ENCODE measurements at regions not wholly inside any gene's neighbourhood (a gene's known extent, or its start where the extent isn't known, plus 50 kb on each side); places are given as distances from the start of the nearest gene placed in this dataset.

DNA sequence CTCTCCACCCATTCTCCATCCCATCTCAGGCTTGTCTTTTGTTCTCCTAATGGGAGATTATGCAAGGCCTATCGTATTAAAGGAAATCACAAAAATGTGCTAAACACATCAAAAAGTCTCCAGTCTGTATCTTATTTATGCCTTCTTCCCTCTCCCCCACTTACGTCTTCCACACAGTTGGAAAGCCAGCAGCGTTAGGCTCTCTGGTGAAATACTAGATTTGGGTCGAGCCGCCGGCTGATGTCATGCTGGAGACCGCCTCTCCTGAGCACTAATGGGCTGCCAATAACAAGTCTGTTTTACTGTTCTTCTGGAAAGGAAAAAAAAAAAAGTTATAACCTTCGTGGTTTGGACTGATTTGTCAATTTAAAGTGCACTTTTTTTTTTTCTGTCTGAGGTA lies 182.7 kb upstream of the SIX2 start:
- Histone ChIP-seq H3K36me3 (ENCODE audit: control insufficient read depth, insufficient read depth, low read length) (no peaks in the 10 kb centered on the region), H3K4me1 (ENCODE audit: control insufficient read depth, insufficient read depth, low read length, poor library complexity, severe bottlenecking) (peaks cover 7% of the 10 kb centered on the region), H3K27ac (ENCODE audit: low read depth, low read length, severe bottlenecking) (no peak overlapping the region), H3K9me3 (ENCODE audit: control insufficient read depth, low read length) (no peaks in the 10 kb centered on the region), H3K4me3 (ENCODE audit: extremely low read depth, insufficient read depth, low read length, poor library complexity, severe bottlenecking) (no peak overlapping the region)
- WGBS, 2 experiments (ENCODE audit: insufficient coverage in 2 of 2) = 80 to 84% methylated on average over 2 to 6 of the region's 8 CpGs

DNA sequence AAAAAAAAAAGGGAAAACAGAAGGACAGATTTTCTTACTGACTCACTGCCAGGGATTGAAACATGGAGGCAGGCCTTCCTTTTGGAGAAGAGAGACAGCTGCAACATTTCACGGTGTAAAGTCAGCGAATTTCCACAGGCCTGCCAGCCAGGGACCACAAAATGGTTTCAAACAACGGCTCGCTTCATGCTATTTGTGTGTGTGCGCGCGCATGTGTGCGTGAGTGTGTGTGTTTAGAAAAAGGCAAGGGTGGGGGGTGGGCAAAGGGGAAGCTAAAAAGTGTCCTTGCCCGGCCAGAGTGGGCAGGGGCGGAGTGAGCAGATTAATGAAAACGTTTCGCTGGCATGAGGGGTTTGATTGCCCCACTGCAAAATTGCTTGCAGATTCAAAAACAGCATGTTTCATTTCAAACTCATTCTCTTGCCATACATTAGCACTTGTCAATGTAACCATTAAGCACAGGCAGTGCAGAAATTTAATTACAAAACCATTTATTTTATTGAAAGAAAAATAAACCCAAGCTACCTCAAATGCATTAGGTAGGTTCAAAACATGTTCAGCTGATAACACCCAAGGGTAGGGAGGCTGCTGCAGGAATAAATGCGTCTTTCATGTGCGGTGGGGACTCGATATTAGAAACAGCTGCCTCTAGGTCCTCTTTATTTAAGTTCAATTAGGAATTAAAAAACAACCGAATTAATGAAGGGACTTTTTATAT lies 182.1 kb upstream of the SIX2 start:
- Histone ChIP-seq H3K4me1 (ENCODE audit: control insufficient read depth, insufficient read depth, low read length, poor library complexity, severe bottlenecking) (peaks cover 7% of the 10 kb centered on the region), H3K27ac (ENCODE audit: low read depth, low read length, severe bottlenecking) (no peak overlapping the region), H3K9me3 (ENCODE audit: control insufficient read depth, low read length) (no peaks in the 10 kb centered on the region), H3K4me3 (ENCODE audit: extremely low read depth, insufficient read depth, low read length, poor library complexity, severe bottlenecking) (no peak overlapping the region), H3K36me3 (ENCODE audit: control insufficient read depth, insufficient read depth, low read length) (no peaks in the 10 kb centered on the region)
- 88 to 92% methylated on average over 14 to 15 of the region's 16 CpGs for WGBS, 2 experiments (ENCODE audit: insufficient coverage in 2 of 2)

DNA sequence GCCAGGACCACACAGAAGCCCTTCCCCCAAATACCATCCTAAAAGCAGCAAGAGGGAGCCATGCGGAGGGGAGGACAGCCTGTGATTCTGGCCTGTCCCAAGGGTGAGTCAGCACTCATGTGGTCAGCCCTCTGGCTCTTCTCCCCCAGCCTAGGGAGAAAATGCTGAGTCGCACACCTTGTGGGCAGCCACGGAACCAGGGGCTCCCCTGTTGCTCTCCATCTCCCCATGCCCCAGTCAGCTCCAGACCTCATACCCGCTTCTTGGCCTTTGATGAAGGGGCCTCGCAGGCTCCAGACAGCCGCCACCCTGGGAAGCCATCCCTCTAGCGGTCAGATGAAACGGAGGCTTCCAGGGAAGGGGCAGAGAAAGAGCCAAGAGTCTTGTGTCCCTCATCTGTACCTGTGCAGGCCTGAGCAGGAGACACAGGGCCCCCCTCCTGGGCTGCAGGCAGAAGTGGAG lies 181.3 kb upstream of the SIX2 start:
- Histone ChIP-seq H3K4me3 (ENCODE audit: extremely low read depth, insufficient read depth, low read length, poor library complexity, severe bottlenecking) (no peak overlapping the region), H3K4me1 (ENCODE audit: control insufficient read depth, insufficient read depth, low read length, poor library complexity, severe bottlenecking) (peaks cover 7% of the 10 kb centered on the region), H3K27ac (ENCODE audit: low read depth, low read length, severe bottlenecking) (no peak overlapping the region), H3K9me3 (ENCODE audit: control insufficient read depth, low read length) (no peaks in the 10 kb centered on the region), H3K36me3 (ENCODE audit: control insufficient read depth, insufficient read depth, low read length) (no peaks in the 10 kb centered on the region)
- 94% methylated on average over 6 to 8 of the region's 8 CpGs for WGBS, 2 experiments (ENCODE audit: insufficient coverage in 2 of 2)

DNA sequence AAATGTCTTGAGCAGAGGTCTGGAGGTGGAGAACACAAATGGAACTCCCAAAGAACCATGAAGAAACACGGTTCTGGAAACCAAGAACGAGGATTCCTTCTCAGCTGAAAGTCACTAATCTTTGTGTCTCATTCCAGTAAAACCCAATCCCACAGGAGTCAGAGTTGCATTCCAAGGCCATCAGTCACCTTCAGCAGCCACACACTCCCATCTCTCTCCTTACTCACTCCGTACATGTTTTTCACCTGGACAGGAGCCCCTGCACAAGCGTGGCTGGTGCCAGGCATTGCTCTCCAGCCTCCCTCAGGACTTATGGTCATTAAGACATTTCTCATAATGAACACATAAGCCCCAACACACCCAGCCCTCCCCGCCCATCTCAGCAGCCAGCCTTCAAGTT lies 175.4 kb upstream of the SIX2 start:
- Histone ChIP-seq H3K4me1 (ENCODE audit: control insufficient read depth, insufficient read depth, low read length, poor library complexity, severe bottlenecking) (peaks cover 5% of the 10 kb centered on the region), H3K27ac (ENCODE audit: low read depth, low read length, severe bottlenecking) (no peak overlapping the region), H3K9me3 (ENCODE audit: control insufficient read depth, low read length) (no peaks in the 10 kb centered on the region), H3K4me3 (ENCODE audit: extremely low read depth, insufficient read depth, low read length, poor library complexity, severe bottlenecking) (no peak overlapping the region), H3K36me3 (ENCODE audit: control insufficient read depth, insufficient read depth, low read length) (no peaks in the 10 kb centered on the region)
- WGBS, 2 experiments (ENCODE audit: insufficient coverage in 2 of 2) = 91 to 92% methylated on average over 5 of the region's 5 CpGs

DNA sequence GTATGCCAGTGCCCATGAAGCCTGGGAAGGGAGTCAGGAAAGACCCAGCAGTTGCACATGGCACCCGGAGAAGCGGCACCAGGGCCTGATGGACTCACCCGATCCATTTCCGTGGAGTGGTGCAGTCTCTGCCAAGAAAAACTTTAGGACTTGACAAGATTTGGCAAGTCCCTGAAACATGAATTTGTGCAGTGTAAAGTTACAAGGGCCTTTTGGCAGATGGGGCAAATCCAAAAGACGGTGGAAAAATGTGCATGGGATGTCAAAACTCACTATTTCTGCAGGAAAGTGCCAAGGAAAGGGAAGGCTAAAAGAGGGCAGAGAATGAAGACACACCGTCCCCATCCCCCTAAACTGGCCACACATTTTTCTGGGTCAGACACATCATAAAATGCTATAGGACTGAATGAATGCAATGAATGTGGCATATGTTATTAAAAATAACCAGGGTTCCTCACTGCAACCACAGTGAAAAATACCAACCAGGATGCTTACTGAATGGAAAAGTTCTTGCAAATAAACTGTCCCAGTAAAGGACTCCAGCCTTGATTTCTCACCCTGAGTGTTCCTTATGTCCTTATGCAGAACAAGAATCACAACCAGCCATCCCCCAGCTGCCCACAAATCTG lies 173.5 kb upstream of the SIX2 start:
- no peak overlapping the region for H3K4me3 ChIP-seq (ENCODE audit: extremely low read depth, insufficient read depth, low read length, poor library complexity, severe bottlenecking)
- no peaks in the 10 kb centered on the region for H3K36me3 ChIP-seq (ENCODE audit: control insufficient read depth, insufficient read depth, low read length)
- no peaks in the 10 kb centered on the region for H3K9me3 ChIP-seq (ENCODE audit: control insufficient read depth, low read length)
- WGBS, 2 experiments (ENCODE audit: insufficient coverage in 2 of 2) = 93% methylated on average over 5 of the region's 6 CpGs
- no peak overlapping the region for H3K27ac ChIP-seq (ENCODE audit: low read depth, low read length, severe bottlenecking)
- H3K4me1 ChIP-seq (ENCODE audit: control insufficient read depth, insufficient read depth, low read length, poor library complexity, severe bottlenecking) = peaks cover 5% of the 10 kb centered on the region

DNA sequence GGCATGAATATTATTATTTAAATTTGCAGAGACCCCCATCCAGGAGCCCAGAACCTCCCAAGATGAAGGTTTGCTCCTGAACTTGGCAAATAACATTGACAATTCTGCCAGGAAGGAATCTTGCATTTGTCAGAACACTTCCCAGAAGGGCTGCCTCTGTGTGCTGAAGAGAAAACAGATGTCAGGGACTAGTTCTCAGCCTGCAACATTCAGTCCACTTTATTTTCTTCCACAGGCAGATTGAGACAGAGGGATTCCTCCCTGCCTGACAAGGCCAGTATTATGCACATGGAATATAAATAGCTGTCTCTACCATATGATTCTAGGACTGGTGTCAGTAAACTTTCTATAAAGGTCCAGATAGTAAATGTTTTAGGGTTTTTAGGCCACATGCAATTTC lies 171.5 kb upstream of the SIX2 start:
- Histone ChIP-seq H3K36me3 (ENCODE audit: control insufficient read depth, insufficient read depth, low read length) (no peaks in the 10 kb centered on the region), H3K4me1 (ENCODE audit: control insufficient read depth, insufficient read depth, low read length, poor library complexity, severe bottlenecking) (peaks cover 5% of the 10 kb centered on the region), H3K9me3 (ENCODE audit: control insufficient read depth, low read length) (no peaks in the 10 kb centered on the region), H3K4me3 (ENCODE audit: extremely low read depth, insufficient read depth, low read length, poor library complexity, severe bottlenecking) (no peak overlapping the region), H3K27ac (ENCODE audit: low read depth, low read length, severe bottlenecking) (no peak overlapping the region)

DNA sequence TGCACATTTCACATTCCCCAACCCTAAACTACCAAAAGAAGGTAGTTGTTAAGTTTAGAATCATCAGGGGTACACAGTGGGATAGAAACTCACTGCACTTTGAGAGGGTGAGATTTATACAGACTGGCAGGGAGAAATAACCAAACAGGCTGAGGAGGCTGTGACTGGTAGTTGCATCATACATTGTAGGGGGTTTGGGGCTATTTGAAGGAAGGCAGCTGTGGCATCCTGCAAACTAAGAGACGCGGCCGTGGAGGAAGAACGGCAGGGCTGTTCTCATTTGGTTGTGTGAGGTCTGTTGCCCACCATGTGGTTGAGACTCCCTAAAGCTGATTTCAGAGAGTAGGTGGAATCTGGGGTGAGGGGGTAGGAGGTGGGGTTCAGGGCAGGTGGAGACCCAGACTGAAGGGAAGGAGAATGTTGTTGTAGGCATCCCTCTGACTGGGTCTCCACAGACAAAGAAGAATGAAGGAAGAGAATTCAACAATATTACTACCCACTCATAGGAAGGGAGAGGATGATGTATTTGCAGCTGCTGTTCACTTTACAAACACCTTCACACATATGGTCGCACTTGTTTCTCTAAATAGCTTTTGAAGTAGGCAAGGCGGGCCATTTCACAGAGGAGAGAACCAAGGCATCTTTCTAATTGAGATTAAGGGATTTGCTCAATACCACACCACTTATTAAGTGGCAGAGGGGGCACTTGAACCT lies 170.9 kb upstream of the SIX2 start:
- H3K27ac ChIP-seq (ENCODE audit: low read depth, low read length, severe bottlenecking) = no peak overlapping the region
- H3K9me3 ChIP-seq (ENCODE audit: control insufficient read depth, low read length) = no peaks in the 10 kb centered on the region
- no peaks in the 10 kb centered on the region for H3K36me3 ChIP-seq (ENCODE audit: control insufficient read depth, insufficient read depth, low read length)
- H3K4me1 ChIP-seq (ENCODE audit: control insufficient read depth, insufficient read depth, low read length, poor library complexity, severe bottlenecking) = peaks cover 5% of the 10 kb centered on the region
- no peak overlapping the region for H3K4me3 ChIP-seq (ENCODE audit: extremely low read depth, insufficient read depth, low read length, poor library complexity, severe bottlenecking)
- WGBS, 2 experiments (ENCODE audit: insufficient coverage in 2 of 2) = 92 to 97% methylated on average over 4 of the region's 6 CpGs

DNA sequence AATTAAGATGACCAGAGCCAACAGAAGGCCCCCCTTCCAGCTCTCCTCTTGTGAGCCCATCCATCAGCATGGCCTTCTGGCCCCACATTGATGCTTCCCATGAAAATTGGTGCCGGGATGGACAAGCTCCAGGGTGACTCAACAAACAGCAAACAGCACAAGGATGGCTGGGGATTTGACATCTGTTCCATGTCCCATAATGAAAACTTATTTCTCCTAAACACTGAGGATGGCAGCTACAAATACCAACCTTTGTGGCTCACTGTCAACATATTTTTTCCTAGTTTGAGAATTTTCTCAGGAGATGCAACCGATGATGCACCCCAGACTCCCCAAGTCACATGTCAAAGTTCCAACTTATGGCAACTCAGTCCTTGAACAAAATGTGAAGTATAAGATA lies 169.6 kb upstream of the SIX2 start:
- WGBS, 2 experiments (ENCODE audit: insufficient coverage in 2 of 2) = 67 to 86% methylated on average over 1 of the region's 2 CpGs
- Histone ChIP-seq H3K36me3 (ENCODE audit: control insufficient read depth, insufficient read depth, low read length) (no peaks in the 10 kb centered on the region), H3K4me3 (ENCODE audit: extremely low read depth, insufficient read depth, low read length, poor library complexity, severe bottlenecking) (no peak overlapping the region), H3K27ac (ENCODE audit: low read depth, low read length, severe bottlenecking) (no peak overlapping the region), H3K9me3 (ENCODE audit: control insufficient read depth, low read length) (no peaks in the 10 kb centered on the region), H3K4me1 (ENCODE audit: control insufficient read depth, insufficient read depth, low read length, poor library complexity, severe bottlenecking) (no peaks in the 10 kb centered on the region)

DNA sequence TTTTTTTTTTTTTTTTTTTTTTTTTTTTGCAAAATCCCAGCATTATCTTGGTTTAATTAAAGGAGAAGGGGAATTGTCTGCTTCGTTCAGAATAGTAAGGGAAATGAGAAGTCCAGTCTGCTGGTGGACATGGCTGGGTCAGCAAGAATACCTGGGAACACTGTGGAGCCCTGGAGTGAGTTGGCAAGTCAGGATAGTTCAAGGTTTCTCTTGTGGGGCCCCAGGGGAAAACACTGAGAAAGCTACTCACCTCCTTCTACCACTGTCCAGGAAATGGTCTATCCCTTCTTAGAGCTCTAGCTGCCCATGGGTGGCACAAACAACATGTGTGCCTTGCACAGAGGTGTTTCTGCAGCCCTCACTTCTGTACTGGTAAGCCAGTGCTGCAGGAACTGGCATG lies 169.1 kb upstream of the SIX2 start:
- H3K9me3 ChIP-seq (ENCODE audit: control insufficient read depth, low read length) = no peaks in the 10 kb centered on the region
- H3K4me3 ChIP-seq (ENCODE audit: extremely low read depth, insufficient read depth, low read length, poor library complexity, severe bottlenecking) = no peak overlapping the region
- no peaks in the 10 kb centered on the region for H3K36me3 ChIP-seq (ENCODE audit: control insufficient read depth, insufficient read depth, low read length)
- H3K27ac ChIP-seq (ENCODE audit: low read depth, low read length, severe bottlenecking) = no peak overlapping the region
- no peaks in the 10 kb centered on the region for H3K4me1 ChIP-seq (ENCODE audit: control insufficient read depth, insufficient read depth, low read length, poor library complexity, severe bottlenecking)
- 67 to 88% methylated on average over 1 of the region's 1 CpG for WGBS, 2 experiments (ENCODE audit: insufficient coverage in 2 of 2)

DNA sequence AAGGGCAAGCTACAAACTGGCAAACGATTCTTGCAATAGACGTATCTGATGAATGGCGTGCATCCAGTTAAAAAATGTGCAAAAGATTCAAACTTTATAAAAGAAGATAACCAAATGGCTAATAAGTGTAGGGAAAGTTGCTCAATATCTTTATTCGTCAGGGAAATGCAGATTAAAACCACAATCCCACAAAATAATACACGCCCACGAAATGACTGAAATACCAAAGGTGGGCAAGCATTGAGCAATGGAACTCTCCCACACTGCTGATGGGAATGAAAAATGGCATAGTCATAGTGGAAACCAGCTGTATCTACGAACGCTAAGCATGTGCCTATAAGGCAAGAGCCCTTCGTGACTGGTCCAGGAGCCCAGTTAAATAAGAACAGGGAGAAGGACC lies 168.6 kb upstream of the SIX2 start:
- WGBS, 2 experiments (ENCODE audit: insufficient coverage in 2 of 2) = 86 to 100% methylated on average over 5 to 7 of the region's 9 CpGs
- Histone ChIP-seq H3K36me3 (ENCODE audit: control insufficient read depth, insufficient read depth, low read length) (no peaks in the 10 kb centered on the region), H3K4me3 (ENCODE audit: extremely low read depth, insufficient read depth, low read length, poor library complexity, severe bottlenecking) (no peak overlapping the region), H3K9me3 (ENCODE audit: control insufficient read depth, low read length) (no peaks in the 10 kb centered on the region), H3K4me1 (ENCODE audit: control insufficient read depth, insufficient read depth, low read length, poor library complexity, severe bottlenecking) (no peaks in the 10 kb centered on the region), H3K27ac (ENCODE audit: low read depth, low read length, severe bottlenecking) (no peak overlapping the region)

DNA sequence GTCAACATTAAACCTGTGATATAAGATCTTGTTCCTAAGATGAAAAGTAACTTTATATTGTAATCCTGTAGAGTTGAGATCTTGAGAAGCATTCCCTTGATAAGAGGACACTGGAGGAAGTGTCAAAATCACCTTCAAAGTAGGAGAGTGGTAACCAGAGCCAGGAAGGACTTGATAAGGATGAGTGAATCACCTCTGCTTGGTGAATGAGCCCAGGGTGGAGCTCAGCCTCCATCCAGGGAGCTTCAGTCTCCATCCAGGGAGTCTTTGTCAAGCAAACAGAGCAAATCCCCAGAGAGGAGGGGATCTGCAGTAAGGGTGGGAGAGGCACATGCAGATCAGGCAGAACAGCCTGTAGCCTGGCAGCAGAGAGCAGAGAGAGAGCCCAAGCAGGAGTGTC lies 167.1 kb upstream of the SIX2 start:
- H3K9me3 ChIP-seq (ENCODE audit: control insufficient read depth, low read length) = no peaks in the 10 kb centered on the region
- no peak overlapping the region for H3K4me3 ChIP-seq (ENCODE audit: extremely low read depth, insufficient read depth, low read length, poor library complexity, severe bottlenecking)
- H3K36me3 ChIP-seq (ENCODE audit: control insufficient read depth, insufficient read depth, low read length) = no peaks in the 10 kb centered on the region
- no peak overlapping the region for H3K27ac ChIP-seq (ENCODE audit: low read depth, low read length, severe bottlenecking)
- no peaks in the 10 kb centered on the region for H3K4me1 ChIP-seq (ENCODE audit: control insufficient read depth, insufficient read depth, low read length, poor library complexity, severe bottlenecking)
